Fibroblast of lung (primary cell): ENCODE measurements at regions not wholly inside any gene's neighbourhood (a gene's known extent, or its start where the extent isn't known, plus 50 kb on each side); places are given as distances from the start of the nearest gene placed in this dataset.
A peak's percentile ranks its signal among the peaks of the same experiment; 100 is the strongest.

ENCODE experiments used
- DNase-seq, 2 donors: peaks; one replicate each; pipeline versions ENCODE4 v3.0.0 to v3.0.0-alpha.2; 2010; ENCODE audit warnings: low read depth in 2 of 2
- H2AFZ ChIP-seq: 2 replicates; pipeline ENCODE4 v1.5.1; 2012; ENCODE audit warnings: low read length, control low read depth, inconsistent platforms
- H3K27ac ChIP-seq: 2 replicates; pipeline ENCODE4 v1.5.1; 2011; ENCODE audit warnings: low read length, control low read depth; ENCODE audit not compliant: insufficient read depth
- H3K27me3 ChIP-seq: 2 replicates; pipeline ENCODE4 v1.5.1; 2011; ENCODE audit warnings: mild to moderate bottlenecking, low read length; ENCODE audit not compliant: control insufficient read depth, insufficient read depth
- H3K36me3 ChIP-seq: 2 replicates; pipeline ENCODE4 v1.5.1; 2011; ENCODE audit warnings: low read length; ENCODE audit not compliant: control insufficient read depth, insufficient read depth
- H3K4me1 ChIP-seq: 2 replicates; pipeline ENCODE4 v1.5.1; 2011; ENCODE audit warnings: low read length; ENCODE audit not compliant: control insufficient read depth, insufficient read depth; ENCODE audit errors: extremely low read depth
- H3K4me2 ChIP-seq: 2 replicates; pipeline ENCODE4 v1.5.1; 2011; ENCODE audit warnings: low read length, control low read depth; ENCODE audit not compliant: insufficient read depth; ENCODE audit errors: extremely low read depth
- H3K4me3 ChIP-seq, 4 experiments: fragments of 200-600 bp in 1 of 4; sonication (generic) in 1 of 4; replicated peaks in 1 of 4; 2 replicates each; pipeline ENCODE4 v1.5.1; 2011 to 2016; ENCODE audit warnings: low read length in 4 of 4, low read depth in 3 of 4, mild to moderate bottlenecking in 3 of 4, control low read depth in 2 of 4, inconsistent platforms in 1 of 4, mixed read lengths in 1 of 4; ENCODE audit not compliant: insufficient read depth in 1 of 4; ENCODE audit errors: control extremely low read depth in 1 of 4
- H3K79me2 ChIP-seq: 2 replicates; pipeline ENCODE4 v1.5.1; 2012; ENCODE audit warnings: mild to moderate bottlenecking, low read length, inconsistent platforms; ENCODE audit not compliant: control insufficient read depth, insufficient read depth
- H3K9ac ChIP-seq: 2 replicates; pipeline ENCODE4 v1.5.1; 2011; ENCODE audit warnings: mild to moderate bottlenecking, low read length, control low read depth; ENCODE audit not compliant: insufficient read depth
- H3K9me3 ChIP-seq: 2 replicates; pipeline ENCODE4 v1.5.1; 2012; ENCODE audit warnings: low read depth, low read length; ENCODE audit not compliant: control insufficient read depth, insufficient read depth
- H4K20me1 ChIP-seq: 2 replicates; pipeline ENCODE4 v1.5.1; 2011; ENCODE audit warnings: low read length; ENCODE audit not compliant: control insufficient read depth, insufficient read depth; ENCODE audit errors: extremely low read depth
- CTCF ChIP-seq, 2 donors: IDR thresholded peaks in 1 of 2; conservative IDR thresholded peaks in 1 of 2; 1 replicate in 1 of 2; 2 replicates in 1 of 2; pipeline ENCODE4 v1.5.1; 2011 to 2012; ENCODE audit warnings: low read length in 2 of 2, control low read depth in 1 of 2, inconsistent platforms in 1 of 2, low read depth in 1 of 2, mild to moderate bottlenecking in 1 of 2
- EZH2 ChIP-seq: IDR thresholded peaks from 2 replicates; pipeline ENCODE4 v1.5.1; 2012; ENCODE audit warnings: low read length, control low read depth, mild to moderate bottlenecking; ENCODE audit errors: missing control alignments

GRCh38 chr10:8302565-8302964 lies 248.1 kb downstream of the GATA3 start:
- no peak overlapping the region for H3K4me3 ChIP-seq
- H2AFZ ChIP-seq = no peak overlapping the region
- no peaks in the 10 kb centered on the region for H3K9me3 ChIP-seq
- no peak overlapping the region for H3K9ac ChIP-seq
- no peak overlapping the region for H3K27ac ChIP-seq
- DNase-seq = no peak
- no peaks in the 10 kb centered on the region for H4K20me1 ChIP-seq
- TF ChIP-seq CTCF (conservative IDR thresholded peaks at IDR 0.05 in 1 of 2, IDR thresholded peaks at IDR 0.05 in 1 of 2; ENCODE audit: low read depth in 1 of 2, low read length in 2 of 2) (no peak), EZH2 (no peak)
- H3K27me3 ChIP-seq = no peaks in the 10 kb centered on the region
- H3K4me1 ChIP-seq = no peaks in the 10 kb centered on the region
- no peaks in the 10 kb centered on the region for H3K79me2 ChIP-seq
- H3K4me2 ChIP-seq = no peak overlapping the region
- H3K36me3 ChIP-seq = no peaks in the 10 kb centered on the region

DNA sequence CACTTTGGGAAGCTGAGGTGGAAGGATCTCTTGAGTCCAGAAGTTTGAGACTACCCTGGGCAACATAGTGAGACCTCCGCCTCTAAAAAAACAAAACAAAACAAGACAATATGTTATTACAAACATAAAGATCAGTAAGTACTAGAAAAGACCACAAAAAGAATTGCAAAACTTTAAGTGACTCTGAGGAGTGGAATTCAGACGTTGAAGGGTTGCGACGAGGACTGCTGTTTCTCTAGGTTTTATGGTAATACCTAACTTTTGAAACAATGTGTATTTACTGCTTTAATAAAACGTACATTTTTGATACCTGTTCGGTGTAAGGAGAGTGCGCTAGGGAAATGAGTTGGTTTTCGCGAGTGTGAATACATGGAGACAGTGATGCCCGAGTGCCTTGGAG lies 250.4 kb downstream of the GATA3 start:
- Histone ChIP-seq H3K9me3 (no peaks in the 10 kb centered on the region), H2AFZ (no peak overlapping the region), H3K27me3 (no peaks in the 10 kb centered on the region), H3K9ac (no peak overlapping the region), H3K4me3 (no peak overlapping the region), H3K27ac (no peak overlapping the region), H3K36me3 (no peaks in the 10 kb centered on the region), H3K4me2 (no peak overlapping the region), H3K4me1 (no peaks in the 10 kb centered on the region), H3K79me2 (no peaks in the 10 kb centered on the region), H4K20me1 (no peaks in the 10 kb centered on the region)
- TF ChIP-seq CTCF (conservative IDR thresholded peaks at IDR 0.05 in 1 of 2, IDR thresholded peaks at IDR 0.05 in 1 of 2; ENCODE audit: low read depth in 1 of 2, low read length in 2 of 2) (no peak), EZH2 (no peak)
- no peak for DNase-seq

- no peak overlapping the region for H3K27ac ChIP-seq
- no peak overlapping the region for H3K9ac ChIP-seq
- H3K27me3 ChIP-seq = no peaks in the 10 kb centered on the region
- H4K20me1 ChIP-seq = no peaks in the 10 kb centered on the region
- H3K4me1 ChIP-seq = no peaks in the 10 kb centered on the region
- H3K4me3 ChIP-seq = no peak overlapping the region
- H3K79me2 ChIP-seq = no peaks in the 10 kb centered on the region
- H3K36me3 ChIP-seq = no peaks in the 10 kb centered on the region
- TF ChIP-seq EZH2 (no peak), CTCF (conservative IDR thresholded peaks at IDR 0.05 in 1 of 2, IDR thresholded peaks at IDR 0.05 in 1 of 2; ENCODE audit: low read depth in 1 of 2, low read length in 2 of 2) (no peak)
- H3K4me2 ChIP-seq = no peak overlapping the region
- DNase-seq = peak in 1 of 2 donors; percentile 85
- no peaks in the 10 kb centered on the region for H3K9me3 ChIP-seq
- H2AFZ ChIP-seq = no peak overlapping the region
These were observed 251.6 kb downstream of the GATA3 start for GRCh38 chr10:8305876-8306652.
